CD4-positive, alpha-beta T cell (primary cell): ENCODE measurements at regions not wholly inside any gene's neighbourhood (a gene's known extent, or its start where the extent isn't known, plus 50 kb on each side); places are given as distances from the start of the nearest gene placed in this dataset.
A peak's percentile ranks its signal among the peaks of the same experiment; 100 is the strongest.

Experiments
- ATAC-seq: fragments of 200-7000 bp; cut with Tn5 transposase; one replicate; pipeline ENCODE4 v1.10.0; 2022; ENCODE audit warnings: mild to moderate bottlenecking; ENCODE audit not compliant: poor library complexity
- CTCF ChIA-PET: fragments of 350-600 bp; sonication (Branson Sonifier 250); formaldehyde crosslinking; loops from one replicate; lab custom pipeline; 2021; ENCODE audit warnings: antibody characterized with exemption, inconsistent platforms; lab: Charles Lee
- POLR2A ChIA-PET: fragments of 350-600 bp; sonication (Branson Sonifier 250); formaldehyde crosslinking; loops from one replicate; lab custom pipeline; 2021; ENCODE audit warnings: antibody characterized with exemption, inconsistent platforms; lab: Charles Lee
- DNase-seq, 14 experiments: peaks; one replicate each; pipeline ENCODE4 v3.0.0-alpha.2; 2013 to 2020; ENCODE audit warnings: mixed read lengths in 2 of 14
- H3K27ac ChIP-seq, 2 donors: one replicate each; pipeline versions ENCODE4 v1.5.1 to v1.7.0; 2013; ENCODE audit warnings: low read length in 2 of 2, low read depth in 1 of 2, mild to moderate bottlenecking in 1 of 2
- H3K27me3 ChIP-seq, 2 experiments: 1 replicate in 1 of 2; 2 replicates in 1 of 2; pipeline versions ENCODE4 v1.6.1 to v1.7.0; 2013; ENCODE audit warnings: low read length in 2 of 2, control low read depth in 1 of 2, mild to moderate bottlenecking in 1 of 2, moderate library complexity in 1 of 2; ENCODE audit not compliant: insufficient read depth in 2 of 2, control insufficient read depth in 1 of 2
- H3K36me3 ChIP-seq: one replicate; pipeline ENCODE4 v1.6.1; 2013; ENCODE audit warnings: low read length, control low read depth; ENCODE audit not compliant: insufficient read depth
- H3K4me1 ChIP-seq: one replicate; pipeline ENCODE4 v1.6.1; 2013; ENCODE audit warnings: low read length, control low read depth; ENCODE audit not compliant: insufficient read depth
- H3K4me3 ChIP-seq: one replicate; pipeline ENCODE4 v1.5.1; 2013; ENCODE audit warnings: mild to moderate bottlenecking, low read length, moderate library complexity
- H3K9me3 ChIP-seq, 2 experiments: 1 replicate in 1 of 2; 2 replicates in 1 of 2; pipeline versions ENCODE4 v1.6.1 to v1.7.0; 2013; ENCODE audit warnings: low read length in 2 of 2, mild to moderate bottlenecking in 2 of 2, control low read depth in 1 of 2, moderate library complexity in 1 of 2; ENCODE audit not compliant: control insufficient read depth in 1 of 2, insufficient read depth in 1 of 2
- H3K27ac Mint-ChIP-seq: one replicate; pipeline ENCODE4 v1.8.0; 2020; ENCODE audit warnings: mixed read lengths
- H3K27me3 Mint-ChIP-seq: one replicate; pipeline ENCODE4 v1.8.0; 2021; ENCODE audit warnings: mixed read lengths
- H3K36me3 Mint-ChIP-seq: one replicate; pipeline ENCODE4 v1.8.0; 2021; ENCODE audit warnings: low read depth, mixed read lengths
- H3K4me1 Mint-ChIP-seq: one replicate; pipeline ENCODE4 v1.8.0; 2021; ENCODE audit warnings: low read depth, mixed read lengths
- H3K4me3 Mint-ChIP-seq: one replicate; pipeline ENCODE4 v1.8.0; 2020; ENCODE audit warnings: mild to moderate bottlenecking, mixed read lengths
- H3K9me3 Mint-ChIP-seq: one replicate; pipeline ENCODE4 v1.8.0; 2020; ENCODE audit warnings: mixed read lengths
- CTCF ChIP-seq: fragments of 200-600 bp; IDR thresholded peaks from one replicate; pipeline ENCODE4 v1.8.0; 2022; ENCODE audit warnings: antibody characterized with exemption, mild to moderate bottlenecking
- intact Hi-C, 2 experiments: fragments of 100-400 bp; cut with DNase I in 1 of 2; cut with micrococcal nuclease in 1 of 2; formaldehyde crosslinking; loops; one replicate each; pipeline versions ENCODE4 v1.15.1 to v1.9.0; 2023 to 2025; cut with DNase I, micrococcal nuclease

DNA sequence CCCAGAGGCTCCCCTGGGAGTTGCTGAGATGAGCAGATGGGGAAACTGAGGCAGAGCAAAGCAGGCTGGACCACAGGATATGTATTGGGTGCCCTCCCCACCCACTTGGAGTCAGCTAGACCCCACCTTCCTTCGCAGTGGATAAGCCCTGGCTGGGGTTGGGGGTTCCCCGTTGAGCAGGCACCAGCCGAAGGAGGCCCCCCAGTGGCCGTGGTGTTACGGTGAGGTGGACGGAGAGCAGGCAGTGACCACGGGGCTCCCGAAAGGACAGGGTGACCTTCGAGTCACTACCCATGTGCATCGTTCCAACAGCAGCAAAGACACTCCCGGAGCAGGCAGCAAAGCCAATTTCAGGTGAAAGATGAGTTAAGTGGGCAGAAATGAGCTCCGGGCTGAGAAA lies 62.4 kb upstream of the ADGRE5 start:
- H3K36me3 ChIP-seq = no peaks in the 10 kb centered on the region
- Mint-ChIP-seq H3K4me1 (no peaks in the 10 kb centered on the region), H3K4me3 (no peak overlapping the region), H3K27ac (no peak overlapping the region), H3K9me3 (no peaks in the 10 kb centered on the region), H3K27me3 (no peaks in the 10 kb centered on the region), H3K36me3 (no peaks in the 10 kb centered on the region)
- intact Hi-C loops = no loop called here
- H3K27ac ChIP-seq = no peak overlapping the region
- H3K4me1 ChIP-seq = no peaks in the 10 kb centered on the region
- no peak for ATAC-seq
- ChIA-PET POLR2A (interaction anchor here (0.7 kb wide), 1 partner anchor 14 kb away, joined by 4 read pairs; no protein-coding TSS in a partner anchor), CTCF (interaction anchor here (0.6 kb wide), 1 partner anchor 51 kb away, joined by 3 read pairs; no protein-coding TSS in a partner anchor)
- peak in 2 of 14 experiments; percentile 7 to 30 for DNase-seq
- TF ChIP-seq CTCF = no peak
- H3K9me3 ChIP-seq = no peaks in the 10 kb centered on the region
- no peak overlapping the region for H3K4me3 ChIP-seq
- H3K27me3 ChIP-seq = no peaks in the 10 kb centered on the region

- Mint-ChIP-seq H3K4me3 (no peak overlapping the region), H3K9me3 (no peaks in the 10 kb centered on the region), H3K36me3 (no peaks in the 10 kb centered on the region), H3K27ac (no peak overlapping the region), H3K4me1 (no peaks in the 10 kb centered on the region), H3K27me3 (no peaks in the 10 kb centered on the region)
- ChIA-PET CTCF (no interaction called here), POLR2A (no interaction called here)
- ATAC-seq (no peak), DNase-seq (no peak)
- Histone ChIP-seq H3K4me1 (no peaks in the 10 kb centered on the region), H3K36me3 (no peaks in the 10 kb centered on the region), H3K27me3 (no peaks in the 10 kb centered on the region), H3K4me3 (no peak overlapping the region), H3K9me3 (no peaks in the 10 kb centered on the region), H3K27ac (no peak overlapping the region)
- intact Hi-C loops = no loop called here
- TF ChIP-seq CTCF = no peak
These were observed 64.1 kb upstream of the ADGRE5 start for GRCh38 chr19:14317157-14317556.

- H3K27me3 ChIP-seq = no peaks in the 10 kb centered on the region
- Mint-ChIP-seq H3K4me1 (no peaks in the 10 kb centered on the region), H3K9me3 (no peaks in the 10 kb centered on the region), H3K4me3 (no peak overlapping the region), H3K27me3 (no peaks in the 10 kb centered on the region), H3K27ac (no peak overlapping the region), H3K36me3 (no peaks in the 10 kb centered on the region)
- DNase-seq (no peak), ATAC-seq (no peak)
- H3K9me3 ChIP-seq = no peaks in the 10 kb centered on the region
- POLR2A ChIA-PET = no interaction called here
- H3K36me3 ChIP-seq = no peaks in the 10 kb centered on the region
- no peak for TF ChIP-seq CTCF
- no peaks in the 10 kb centered on the region for H3K4me1 ChIP-seq
- CTCF ChIA-PET = no interaction called here
- intact Hi-C loops = no loop called here
- no peak overlapping the region for H3K4me3 ChIP-seq
- no peak overlapping the region for H3K27ac ChIP-seq
These were observed 65.8 kb upstream of the ADGRE5 start for GRCh38 chr19:14315433-14315832.
